ENCODE measurements at regions not wholly inside any gene's neighbourhood (a gene's known extent, or its start where the extent isn't known, plus 50 kb on each side); places are given as distances from the start of the nearest gene placed in this dataset.

- TF ChIP-seq SNAI2 (CRISPR knock-in tag; IDR thresholded peaks at IDR 0.05) (no peak), ZNF565 (CRISPR knock-in tag; conservative IDR thresholded peaks at IDR 0.05; ENCODE audit: low read depth) (no peak)
- ATAC-seq = no peak
Observed at GRCh38 chr4:19054916-19055315, 1033.4 kb upstream of the LCORL start.

GRCh38 chr4:19051831-19052230 lies 1030.3 kb upstream of the LCORL start:
- TF ChIP-seq GLIS3 (CRISPR knock-in tag; IDR thresholded peaks at IDR 0.05) (no peak), CSRNP3 (CRISPR knock-in tag; IDR thresholded peaks at IDR 0.05) (no peak), ARNTL (CRISPR knock-in tag; IDR thresholded peaks at IDR 0.05; ENCODE audit: borderline replicate concordance, low read depth) (no peak), BACH2 (CRISPR knock-in tag; IDR thresholded peaks at IDR 0.05; ENCODE audit: borderline replicate concordance) (no peak), POU6F1 (CRISPR knock-in tag; IDR thresholded peaks at IDR 0.05; ENCODE audit: borderline replicate concordance, low read depth) (no peak), ZNF70 (CRISPR knock-in tag; IDR thresholded peaks at IDR 0.05) (no peak), TOX (CRISPR knock-in tag; IDR thresholded peaks at IDR 0.05; ENCODE audit: borderline replicate concordance) (no peak), ESRRG (CRISPR knock-in tag; IDR thresholded peaks at IDR 0.05) (no peak), SNAI2 (CRISPR knock-in tag; IDR thresholded peaks at IDR 0.05) (no peak), PPARA (CRISPR knock-in tag; IDR thresholded peaks at IDR 0.05; ENCODE audit: borderline replicate concordance) (no peak), ZFP3 (CRISPR knock-in tag; IDR thresholded peaks at IDR 0.05) (no peak), ZFP30 (CRISPR knock-in tag; IDR thresholded peaks at IDR 0.05) (no peak), ZNF565 (CRISPR knock-in tag; conservative IDR thresholded peaks at IDR 0.05; ENCODE audit: low read depth) (no peak), CREB5 (CRISPR knock-in tag; IDR thresholded peaks at IDR 0.05; ENCODE audit: low read depth) (no peak), TSHZ2 (CRISPR knock-in tag; IDR thresholded peaks at IDR 0.05) (no peak), ZC3H10 (CRISPR knock-in tag; IDR thresholded peaks at IDR 0.05) (no peak), CSDC2 (CRISPR knock-in tag; IDR thresholded peaks at IDR 0.05) (no peak), TCF4 (CRISPR knock-in tag; IDR thresholded peaks at IDR 0.05; ENCODE audit: borderline replicate concordance) (no peak), OSR1 (CRISPR knock-in tag; IDR thresholded peaks at IDR 0.05) (no peak)
- TF ChIP-seq, protein P1, sequence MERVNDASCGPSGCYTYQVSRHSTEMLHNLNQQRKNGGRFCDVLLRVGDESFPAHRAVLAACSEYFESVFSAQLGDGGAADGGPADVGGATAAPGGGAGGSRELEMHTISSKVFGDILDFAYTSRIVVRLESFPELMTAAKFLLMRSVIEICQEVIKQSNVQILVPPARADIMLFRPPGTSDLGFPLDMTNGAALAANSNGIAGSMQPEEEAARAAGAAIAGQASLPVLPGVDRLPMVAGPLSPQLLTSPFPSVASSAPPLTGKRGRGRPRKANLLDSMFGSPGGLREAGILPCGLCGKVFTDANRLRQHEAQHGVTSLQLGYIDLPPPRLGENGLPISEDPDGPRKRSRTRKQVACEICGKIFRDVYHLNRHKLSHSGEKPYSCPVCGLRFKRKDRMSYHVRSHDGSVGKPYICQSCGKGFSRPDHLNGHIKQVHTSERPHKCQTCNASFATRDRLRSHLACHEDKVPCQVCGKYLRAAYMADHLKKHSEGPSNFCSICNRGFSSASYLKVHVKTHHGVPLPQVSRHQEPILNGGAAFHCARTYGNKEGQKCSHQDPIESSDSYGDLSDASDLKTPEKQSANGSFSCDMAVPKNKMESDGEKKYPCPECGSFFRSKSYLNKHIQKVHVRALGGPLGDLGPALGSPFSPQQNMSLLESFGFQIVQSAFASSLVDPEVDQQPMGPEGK (CRISPR knock-in tag; IDR thresholded peaks at IDR 0.05; ENCODE audit: borderline replicate concordance) = no peak
- ATAC-seq = no peak; the same call in 2 of the 3 replicates

- peak; percentile 63 for ATAC-seq
- TF ChIP-seq, protein P1 (CRISPR knock-in tag; IDR thresholded peaks at IDR 0.05; ENCODE audit: borderline replicate concordance) = no peak
- TF ChIP-seq TSHZ2 (CRISPR knock-in tag; IDR thresholded peaks at IDR 0.05) = no peak
- TF ChIP-seq ZFP30 (CRISPR knock-in tag; IDR thresholded peaks at IDR 0.05) = no peak
- TF ChIP-seq ZC3H10 (CRISPR knock-in tag; IDR thresholded peaks at IDR 0.05) = no peak
- TF ChIP-seq ZNF70 (CRISPR knock-in tag; IDR thresholded peaks at IDR 0.05) = no peak
- no peak for TF ChIP-seq ZFP3 (CRISPR knock-in tag; IDR thresholded peaks at IDR 0.05)
- no peak for TF ChIP-seq ARNTL (CRISPR knock-in tag; IDR thresholded peaks at IDR 0.05; ENCODE audit: borderline replicate concordance, low read depth)
Observed at GRCh38 chr4:19047279-19047880, 1025.8 kb upstream of the LCORL start.

Measured in SK-N-SH treated with all-trans-retinoic acid at 6 μM for 48 hours (cell line).